Activated CD4-positive, CD25-positive, alpha-beta regulatory T cell (primary cell): ENCODE measurements at regions not wholly inside any gene's neighbourhood (a gene's known extent, or its start where the extent isn't known, plus 50 kb on each side); places are given as distances from the start of the nearest gene placed in this dataset.

Experiments used
- DNase-seq, 4 experiments: peaks; one replicate each; lab custom pipeline; 2025; lab: John Stamatoyannopoulos, UW

- DNase-seq: no peak
Observed at GRCh38 chr1:208419746-208420420, 175.7 kb upstream of the PLXNA2 start.

- no peak for DNase-seq
Observed at GRCh38 chr1:208420696-208421095, 176.5 kb upstream of the PLXNA2 start.

GRCh38 chr1:208421486-208421885 lies 177.3 kb upstream of the PLXNA2 start:
- no peak for DNase-seq

GRCh38 chr1:208423526-208423925 lies 179.3 kb upstream of the PLXNA2 start:
- DNase-seq: no peak

- no peak for DNase-seq
Observed at GRCh38 chr1:208425096-208425495, 180.9 kb upstream of the PLXNA2 start.

GRCh38 chr1:208430220-208430619 lies 186.0 kb upstream of the PLXNA2 start:
- DNase-seq: no peak

- DNase-seq: no peak
Observed at GRCh38 chr1:208431721-208432120, 187.5 kb upstream of the PLXNA2 start.

- no peak for DNase-seq
Observed at GRCh38 chr1:208432346-208432745, 188.2 kb upstream of the PLXNA2 start.

- no peak for DNase-seq
Observed at GRCh38 chr1:208433086-208433485, 188.9 kb upstream of the PLXNA2 start.

- DNase-seq: no peak
Observed at GRCh38 chr1:208433971-208434370, 189.8 kb upstream of the PLXNA2 start.

- no peak for DNase-seq
Observed at GRCh38 chr1:208437401-208437800, 193.2 kb upstream of the PLXNA2 start.

GRCh38 chr1:208438112-208438699 lies 194.0 kb upstream of the PLXNA2 start:
- DNase-seq: no peak

GRCh38 chr1:208445758-208446203 lies 201.6 kb upstream of the PLXNA2 start:
- no peak for DNase-seq

- DNase-seq: no peak
Observed at GRCh38 chr1:208446271-208446691, 202.1 kb upstream of the PLXNA2 start.

GRCh38 chr1:208448425-208448824 lies 204.2 kb upstream of the PLXNA2 start:
- no peak for DNase-seq

GRCh38 chr1:208449951-208450350 lies 205.8 kb upstream of the PLXNA2 start:
- DNase-seq: no peak

GRCh38 chr1:208450958-208451357 lies 206.8 kb upstream of the PLXNA2 start:
- no peak for DNase-seq

GRCh38 chr1:208455821-208456220 lies 211.6 kb upstream of the PLXNA2 start:
- no peak for DNase-seq

GRCh38 chr1:208456487-208456886 lies 212.3 kb upstream of the PLXNA2 start:
- no peak for DNase-seq

- no peak for DNase-seq
Observed at GRCh38 chr1:208460823-208461222, 216.6 kb upstream of the PLXNA2 start.

GRCh38 chr1:208461680-208462079 lies 217.5 kb upstream of the PLXNA2 start:
- DNase-seq: no peak

GRCh38 chr1:208462761-208463160 lies 218.6 kb upstream of the PLXNA2 start:
- DNase-seq: no peak

- DNase-seq: no peak
Observed at GRCh38 chr1:208465266-208465665, 221.1 kb upstream of the PLXNA2 start.
